ENCODE measurements at regions not wholly inside any gene's neighbourhood (a gene's known extent, or its start where the extent isn't known, plus 50 kb on each side); places are given as distances from the start of the nearest gene placed in this dataset.

- TF ChIP-seq, protein P1, sequence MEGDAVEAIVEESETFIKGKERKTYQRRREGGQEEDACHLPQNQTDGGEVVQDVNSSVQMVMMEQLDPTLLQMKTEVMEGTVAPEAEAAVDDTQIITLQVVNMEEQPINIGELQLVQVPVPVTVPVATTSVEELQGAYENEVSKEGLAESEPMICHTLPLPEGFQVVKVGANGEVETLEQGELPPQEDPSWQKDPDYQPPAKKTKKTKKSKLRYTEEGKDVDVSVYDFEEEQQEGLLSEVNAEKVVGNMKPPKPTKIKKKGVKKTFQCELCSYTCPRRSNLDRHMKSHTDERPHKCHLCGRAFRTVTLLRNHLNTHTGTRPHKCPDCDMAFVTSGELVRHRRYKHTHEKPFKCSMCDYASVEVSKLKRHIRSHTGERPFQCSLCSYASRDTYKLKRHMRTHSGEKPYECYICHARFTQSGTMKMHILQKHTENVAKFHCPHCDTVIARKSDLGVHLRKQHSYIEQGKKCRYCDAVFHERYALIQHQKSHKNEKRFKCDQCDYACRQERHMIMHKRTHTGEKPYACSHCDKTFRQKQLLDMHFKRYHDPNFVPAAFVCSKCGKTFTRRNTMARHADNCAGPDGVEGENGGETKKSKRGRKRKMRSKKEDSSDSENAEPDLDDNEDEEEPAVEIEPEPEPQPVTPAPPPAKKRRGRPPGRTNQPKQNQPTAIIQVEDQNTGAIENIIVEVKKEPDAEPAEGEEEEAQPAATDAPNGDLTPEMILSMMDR (IDR thresholded peaks at IDR 0.05) = no peak
- no peak for TF ChIP-seq POLR2A (IDR thresholded peaks at IDR 0.05)
Observed at GRCh38 chr7:25831831-25832411, 320.1 kb upstream of the NFE2L3 start.
